Astrocyte (in vitro differentiated cells and primary cell): ENCODE measurements at regions not wholly inside any gene's neighbourhood (a gene's known extent, or its start where the extent isn't known, plus 50 kb on each side); places are given as distances from the start of the nearest gene placed in this dataset.

Source experiments
- EZH2 ChIP-seq: IDR thresholded peaks from 2 replicates; pipeline ENCODE4 v1.6.1; 2012; ENCODE audit warnings: mild to moderate bottlenecking, low read length, inconsistent platforms; ENCODE audit not compliant: insufficient read depth
- TF ChIP-seq, protein P1 (sequence below): IDR thresholded peaks from 2 replicates; pipeline ENCODE4 v1.5.1; 2011; ENCODE audit warnings: low read depth, mild to moderate bottlenecking, inconsistent platforms, low read length, moderate library complexity; ENCODE audit not compliant: insufficient read depth

DNA sequence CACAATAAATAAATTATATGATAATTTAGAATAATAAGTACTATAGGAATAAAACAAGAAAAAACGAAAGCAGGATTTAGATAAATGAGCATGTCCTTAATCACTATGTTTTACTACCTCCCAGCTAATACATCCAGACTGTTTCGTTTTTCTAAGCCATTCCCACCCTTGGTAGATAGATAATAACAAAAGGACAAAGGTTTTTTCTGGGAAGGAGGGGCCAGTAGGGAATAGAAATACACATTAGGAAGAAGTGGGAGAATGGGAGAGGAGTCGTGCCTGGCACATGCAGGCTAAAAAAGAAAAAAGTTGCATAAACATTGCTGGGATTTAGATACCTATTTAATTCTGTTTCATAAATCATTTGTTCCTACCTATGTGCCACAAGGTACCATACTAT, 97.1 kb downstream of the MTX3 start:
- TF ChIP-seq, protein P1, sequence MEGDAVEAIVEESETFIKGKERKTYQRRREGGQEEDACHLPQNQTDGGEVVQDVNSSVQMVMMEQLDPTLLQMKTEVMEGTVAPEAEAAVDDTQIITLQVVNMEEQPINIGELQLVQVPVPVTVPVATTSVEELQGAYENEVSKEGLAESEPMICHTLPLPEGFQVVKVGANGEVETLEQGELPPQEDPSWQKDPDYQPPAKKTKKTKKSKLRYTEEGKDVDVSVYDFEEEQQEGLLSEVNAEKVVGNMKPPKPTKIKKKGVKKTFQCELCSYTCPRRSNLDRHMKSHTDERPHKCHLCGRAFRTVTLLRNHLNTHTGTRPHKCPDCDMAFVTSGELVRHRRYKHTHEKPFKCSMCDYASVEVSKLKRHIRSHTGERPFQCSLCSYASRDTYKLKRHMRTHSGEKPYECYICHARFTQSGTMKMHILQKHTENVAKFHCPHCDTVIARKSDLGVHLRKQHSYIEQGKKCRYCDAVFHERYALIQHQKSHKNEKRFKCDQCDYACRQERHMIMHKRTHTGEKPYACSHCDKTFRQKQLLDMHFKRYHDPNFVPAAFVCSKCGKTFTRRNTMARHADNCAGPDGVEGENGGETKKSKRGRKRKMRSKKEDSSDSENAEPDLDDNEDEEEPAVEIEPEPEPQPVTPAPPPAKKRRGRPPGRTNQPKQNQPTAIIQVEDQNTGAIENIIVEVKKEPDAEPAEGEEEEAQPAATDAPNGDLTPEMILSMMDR: no peak
- TF ChIP-seq EZH2: no peak
